ENCODE measurements at regions not wholly inside any gene's neighbourhood (a gene's known extent, or its start where the extent isn't known, plus 50 kb on each side); places are given as distances from the start of the nearest gene placed in this dataset.

DNA sequence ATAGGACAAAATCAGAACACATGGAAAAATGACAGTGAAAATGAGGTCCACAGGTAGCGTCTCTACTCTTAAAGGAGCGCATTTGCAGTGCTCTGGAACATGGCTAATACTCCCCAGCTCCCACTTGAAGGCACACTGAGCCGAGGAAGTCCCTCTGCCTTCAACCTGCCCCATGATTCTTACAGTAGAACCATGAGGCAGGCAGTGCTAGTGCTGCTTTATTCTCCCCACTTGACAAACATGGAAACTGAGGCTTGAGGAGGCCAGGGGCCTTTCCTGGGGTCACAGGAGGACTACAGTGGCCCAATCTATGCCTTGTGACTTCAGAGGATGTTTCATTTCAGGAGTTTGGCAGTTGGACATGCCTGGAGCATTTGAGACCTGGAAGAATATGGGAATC is 244.1 kb upstream of the MAF start:
- 90 to 95% (median 92%) methylated on average over 3 of the region's 3 CpGs for WGBS, 4 donors
- H3K4me1 ChIP-seq, result peaks cover 0 to 9% (median 0%) of the 10 kb centered on the region in 12 donors
- H3K27ac ChIP-seq, result no peak overlapping the region
- H3K9me3 ChIP-seq, result no peaks in the 10 kb centered on the region
- no peak for DNase-seq
- no peak for TF ChIP-seq POLR2A (IDR thresholded peaks at IDR 0.05)
- TF ChIP-seq, protein P1, sequence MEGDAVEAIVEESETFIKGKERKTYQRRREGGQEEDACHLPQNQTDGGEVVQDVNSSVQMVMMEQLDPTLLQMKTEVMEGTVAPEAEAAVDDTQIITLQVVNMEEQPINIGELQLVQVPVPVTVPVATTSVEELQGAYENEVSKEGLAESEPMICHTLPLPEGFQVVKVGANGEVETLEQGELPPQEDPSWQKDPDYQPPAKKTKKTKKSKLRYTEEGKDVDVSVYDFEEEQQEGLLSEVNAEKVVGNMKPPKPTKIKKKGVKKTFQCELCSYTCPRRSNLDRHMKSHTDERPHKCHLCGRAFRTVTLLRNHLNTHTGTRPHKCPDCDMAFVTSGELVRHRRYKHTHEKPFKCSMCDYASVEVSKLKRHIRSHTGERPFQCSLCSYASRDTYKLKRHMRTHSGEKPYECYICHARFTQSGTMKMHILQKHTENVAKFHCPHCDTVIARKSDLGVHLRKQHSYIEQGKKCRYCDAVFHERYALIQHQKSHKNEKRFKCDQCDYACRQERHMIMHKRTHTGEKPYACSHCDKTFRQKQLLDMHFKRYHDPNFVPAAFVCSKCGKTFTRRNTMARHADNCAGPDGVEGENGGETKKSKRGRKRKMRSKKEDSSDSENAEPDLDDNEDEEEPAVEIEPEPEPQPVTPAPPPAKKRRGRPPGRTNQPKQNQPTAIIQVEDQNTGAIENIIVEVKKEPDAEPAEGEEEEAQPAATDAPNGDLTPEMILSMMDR (IDR thresholded peaks at IDR 0.05), result no peak
- H3K36me3 ChIP-seq, result no peaks in the 10 kb centered on the region
- intact Hi-C loops (cut with DNase I), result no loop called here
- no peak overlapping the region for H3K4me3 ChIP-seq
- no peaks in the 10 kb centered on the region for H3K27me3 ChIP-seq
- no peak for ATAC-seq

DNA sequence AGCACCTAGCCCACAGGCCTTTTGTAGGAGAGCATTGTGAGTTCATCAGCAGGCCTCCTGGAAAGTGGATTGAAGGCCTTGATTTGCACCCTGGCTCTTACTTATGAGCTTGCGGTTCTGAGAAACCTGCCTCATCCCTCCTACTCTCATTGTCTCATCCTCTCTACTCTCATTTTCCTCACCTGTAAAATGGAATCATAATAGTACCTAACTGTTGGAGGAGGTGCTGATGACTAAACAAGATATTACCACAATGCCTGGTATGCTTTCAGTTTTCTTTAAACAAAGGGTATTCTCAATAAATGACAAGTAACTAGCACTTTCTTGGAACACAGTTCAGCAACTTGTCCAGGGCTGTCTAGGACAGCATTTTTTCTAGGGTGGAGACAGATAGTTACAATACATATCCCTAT is 243.1 kb upstream of the MAF start:
- no peak for ATAC-seq

DNA sequence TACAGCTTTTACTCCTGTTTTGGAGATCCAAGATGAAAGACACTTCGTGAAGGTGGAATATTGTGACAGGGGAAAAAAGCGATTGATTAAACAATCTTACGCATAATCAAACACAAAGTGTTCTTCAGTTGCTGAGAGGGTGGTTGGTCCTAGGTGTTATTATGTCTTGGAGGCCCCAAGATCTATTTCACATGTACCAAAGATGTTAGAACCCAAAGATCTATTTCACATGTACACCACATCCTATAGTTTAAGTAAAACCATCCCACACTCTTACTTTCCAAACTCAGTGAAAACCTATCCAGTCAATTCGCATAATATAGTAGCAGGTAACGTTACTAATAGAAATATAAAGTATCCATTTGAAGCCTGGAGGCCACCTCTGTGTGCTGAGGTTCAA is 242.6 kb upstream of the MAF start:
- ATAC-seq, result no peak
- 94 to 98% (median 95%) methylated on average over 5 of the region's 5 CpGs for WGBS, 4 donors

More for the DNA sequence above, 243.1 kb upstream of the MAF start:
- no peak for DNase-seq
- intact Hi-C loops (cut with DNase I), result no loop called here
- no peaks in the 10 kb centered on the region for H3K27me3 ChIP-seq
- no peak for TF ChIP-seq POLR2A (IDR thresholded peaks at IDR 0.05)
- TF ChIP-seq, protein P1 (IDR thresholded peaks at IDR 0.05), result no peak
- 41 to 100% (median 73%) methylated on average over 1 of the region's 1 CpG for WGBS, 4 donors
- H3K27ac ChIP-seq, result no peak overlapping the region
- no peaks in the 10 kb centered on the region for H3K9me3 ChIP-seq
- H3K36me3 ChIP-seq, result no peaks in the 10 kb centered on the region
- H3K4me1 ChIP-seq, result peaks cover 0 to 11% (median 0%) of the 10 kb centered on the region in 12 donors
- H3K4me3 ChIP-seq, result no peak overlapping the region

DNA sequence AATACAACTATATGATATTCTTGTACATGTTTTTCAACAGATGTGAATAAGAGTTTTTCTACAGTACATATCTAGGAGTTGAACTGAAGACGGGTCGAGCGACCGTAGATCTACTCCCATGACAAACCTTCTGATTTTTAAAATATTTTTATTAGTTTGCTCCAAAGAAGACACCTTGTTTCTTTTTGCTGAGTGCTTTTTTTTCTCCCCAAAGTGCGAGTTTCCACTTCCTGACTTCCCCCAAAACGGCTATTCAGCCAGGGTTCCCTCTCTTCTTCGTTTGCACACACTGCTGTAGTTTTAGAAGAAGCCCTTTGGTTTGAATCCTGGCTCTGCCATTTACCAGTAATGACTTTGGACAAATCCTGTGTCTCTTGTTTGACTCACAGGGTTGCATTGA is 241.7 kb upstream of the MAF start:
- H3K27me3 ChIP-seq, result no peaks in the 10 kb centered on the region
- no peaks in the 10 kb centered on the region for H3K36me3 ChIP-seq
- TF ChIP-seq, protein P1 (IDR thresholded peaks at IDR 0.05), result no peak
- no peak for TF ChIP-seq POLR2A (IDR thresholded peaks at IDR 0.05)
- H3K4me3 ChIP-seq, result no peak overlapping the region
- H3K27ac ChIP-seq, result no peak overlapping the region
- peaks cover 0 to 11% (median 0%) of the 10 kb centered on the region in 12 donors for H3K4me1 ChIP-seq
- no peaks in the 10 kb centered on the region for H3K9me3 ChIP-seq
- intact Hi-C loops (cut with DNase I), result no loop called here
- 90 to 92% (median 91%) methylated on average over 7 of the region's 7 CpGs for WGBS, 4 donors
- DNase-seq (no peak), ATAC-seq (no peak)

More for the DNA sequence above, 242.6 kb upstream of the MAF start:
- Histone ChIP-seq H3K4me3 (no peak overlapping the region), H3K36me3 (no peaks in the 10 kb centered on the region), H3K27ac (no peak overlapping the region), H3K27me3 (no peaks in the 10 kb centered on the region), H3K9me3 (no peaks in the 10 kb centered on the region), H3K4me1 (peaks cover 0 to 11% (median 0%) of the 10 kb centered on the region in 12 donors)
- TF ChIP-seq, protein P1 (IDR thresholded peaks at IDR 0.05), result no peak
- no peak for TF ChIP-seq POLR2A (IDR thresholded peaks at IDR 0.05)
- DNase-seq, result no peak
- intact Hi-C loops (cut with DNase I), result no loop called here
